ENCODE measurements at regions not wholly inside any gene's neighbourhood (a gene's known extent, or its start where the extent isn't known, plus 50 kb on each side); places are given as distances from the start of the nearest gene placed in this dataset.
A peak's percentile ranks its signal among the peaks of the same experiment; 100 is the strongest.

DNA sequence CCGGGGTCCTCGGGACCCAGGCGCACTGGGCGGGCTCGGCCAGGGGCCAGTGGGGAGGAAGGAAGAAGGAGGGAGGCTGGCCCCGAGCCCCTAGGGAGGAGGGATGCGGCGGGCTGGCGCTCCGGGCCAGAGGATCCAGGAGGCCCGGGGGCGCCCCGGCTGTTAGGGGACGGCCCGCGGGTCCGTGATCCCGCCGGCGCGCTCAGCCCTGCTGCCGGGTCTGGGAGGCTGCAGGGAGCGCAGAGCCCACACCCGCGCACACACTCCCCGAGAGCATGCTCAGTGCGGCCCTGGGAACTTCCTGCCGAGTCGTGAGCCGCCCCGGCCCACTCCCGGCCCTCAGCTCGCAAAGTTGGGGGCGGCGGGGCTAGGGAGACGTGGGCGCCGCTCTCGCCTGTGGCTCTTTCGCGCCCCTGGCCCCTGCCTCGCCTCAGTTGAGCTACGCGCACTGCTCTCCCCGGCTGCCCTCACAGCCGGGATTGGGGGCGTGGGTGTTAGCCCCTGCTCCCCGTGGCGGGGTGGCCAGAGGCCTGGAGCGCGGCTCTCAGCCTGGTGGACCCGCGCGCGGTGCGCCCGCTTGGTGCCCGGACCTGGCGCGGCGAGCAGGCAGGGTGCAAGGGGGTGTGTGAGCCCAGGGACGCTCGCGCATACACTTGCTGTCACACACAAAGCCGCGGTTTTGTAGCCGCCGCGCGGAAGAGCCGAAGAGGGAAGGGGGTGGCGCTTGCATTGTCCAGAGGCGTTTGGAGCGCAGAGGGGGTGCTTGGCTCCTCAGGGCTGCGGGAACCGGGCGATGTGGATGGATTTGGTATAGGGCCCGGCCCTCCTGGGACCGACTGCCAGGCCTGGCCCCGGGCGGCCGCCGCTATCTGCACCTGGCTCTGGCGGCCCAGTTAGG, 132.9 kb upstream of the MGAT5 start:
- Histone ChIP-seq H3K4me1 (ENCODE audit: control insufficient read depth in 1 of 2, insufficient read depth in 2 of 2, low read depth in 1 of 2, low read length in 1 of 2) (peaks cover 0 to 48% of the 10 kb centered on the region in 2 experiments; a peak in 2 of 4 replicates), H4K20me1 (ENCODE audit: insufficient read depth) (0 out of 2 replicates have a peak, but pooled peaks cover 3% of the 10 kb centered on the region), H3F3A (replicated peaks; ENCODE audit: insufficient read depth) (peaks cover 7% of the 10 kb centered on the region), H3K79me2 (ENCODE audit: insufficient read depth) (peaks cover 24% of the 10 kb centered on the region), H2AFZ (ENCODE audit: low read depth) (peak overlapping the region; percentile 79; the same call in 1 of the 2 replicates), H3K9me2 (no peaks in the 10 kb centered on the region), H3K9me3 (no peaks in the 10 kb centered on the region), H3K36me3 (replicated peaks in 1 of 2; ENCODE audit: control insufficient read depth in 1 of 2, insufficient read depth in 2 of 2, low read length in 1 of 2) (no peaks in the 10 kb centered on the region), H3K4me3 (ENCODE audit: low read depth in 2 of 2, low read length in 1 of 2) (peak overlapping the region; percentile 88 to 92), H3K9ac (peak overlapping the region; percentile 80), H3K27ac (ENCODE audit: low read depth in 2 of 2, low read length in 1 of 2) (peak overlapping the region; percentile 64 to 91; a peak in 3 of 4 replicates), H3K27me3 (ENCODE audit: insufficient read depth) (no peaks in the 10 kb centered on the region), H3K4me2 (peak overlapping the region; percentile 94)
- ChIA-PET POLR2A (interaction anchor here (0.8 to 4.2 kb wide), 6 partner anchors 10 to 322 kb away, joined by 3 to 27 read pairs (median 5); no protein-coding TSS in a partner anchor), CTCF (interaction anchor here (0.7 to 9.8 kb wide), 11 partner anchors 122 to 331 kb away, joined by 3 to 175 read pairs (median 3); no protein-coding TSS in a partner anchor)
- TF ChIP-seq USF2 (IDR thresholded peaks at IDR 0.05; ENCODE audit: borderline replicate concordance, low read depth, low read length) (no peak), MXI1 (IDR thresholded peaks at IDR 0.05; ENCODE audit: low read depth, low read length) (peak; percentile 40), EP300 (IDR thresholded peaks at IDR 0.05; ENCODE audit: borderline replicate concordance in 1 of 2, low read depth in 1 of 2, low read length in 1 of 2) (no peak), FOXJ3 (CRISPR knock-in tag; IDR thresholded peaks at IDR 0.05) (0 out of 2 replicates have a peak, but pooled peaks have one; percentile 42), NRF1 (IDR thresholded peaks at IDR 0.05; ENCODE audit: low read depth, low read length) (peak; percentile 72)
- WGBS (ENCODE audit: low lambda C conversion rate) = 3% methylated on average over 10 of the region's 84 CpGs
- peak; percentile 87 for DNase-seq

- H3K4me1 ChIP-seq (ENCODE audit: control insufficient read depth in 1 of 2, insufficient read depth in 2 of 2, low read depth in 1 of 2, low read length in 1 of 2) = peaks cover 0 to 55% of the 10 kb centered on the region in 2 experiments; a peak in 2 of 4 replicates
- H3K9me2 ChIP-seq = no peaks in the 10 kb centered on the region
- no peaks in the 10 kb centered on the region for H3K9me3 ChIP-seq
- DNase-seq = no peak
- ChIA-PET CTCF (interaction anchor here (0.7 to 9.8 kb wide), 9 partner anchors 83 to 328 kb away, joined by 3 to 175 read pairs (median 3); no protein-coding TSS in a partner anchor), POLR2A (interaction anchor here (1.0 to 1.4 kb wide), 2 partner anchors 27 to 216 kb away, joined by 3 to 4 read pairs; no protein-coding TSS in a partner anchor)
- H3F3A ChIP-seq (replicated peaks; ENCODE audit: insufficient read depth) = peaks cover 7% of the 10 kb centered on the region
- no peak overlapping the region for H3K9ac ChIP-seq
- 100% methylated on average over 1 of the region's 3 CpGs for WGBS (ENCODE audit: low lambda C conversion rate)
- TF ChIP-seq RAD21 (IDR thresholded peaks at IDR 0.05; ENCODE audit: low read length) (no peak), GABPA (IDR thresholded peaks at IDR 0.05; ENCODE audit: low read depth) (no peak), SIN3A (IDR thresholded peaks at IDR 0.05; ENCODE audit: borderline replicate concordance, low read depth, low read length) (no peak), TAF1 (IDR thresholded peaks at IDR 0.05; ENCODE audit: borderline replicate concordance, low read depth, low read length) (no peak), NRF1 (IDR thresholded peaks at IDR 0.05; ENCODE audit: low read depth, low read length) (no peak), GATA2 (CRISPR knock-in tag; IDR thresholded peaks at IDR 0.05) (no peak), RCOR1 (IDR thresholded peaks at IDR 0.05; ENCODE audit: low read length) (no peak), RFX5 (IDR thresholded peaks at IDR 0.05; ENCODE audit: low read length) (no peak), FOXM1 (IDR thresholded peaks at IDR 0.05; ENCODE audit: low read depth) (no peak), MXI1 (IDR thresholded peaks at IDR 0.05; ENCODE audit: low read depth, low read length) (no peak), JUND (IDR thresholded peaks at IDR 0.05) (no peak), TEAD4 (IDR thresholded peaks at IDR 0.05; ENCODE audit: borderline replicate concordance, insufficient read depth) (no peak), RXRA (IDR thresholded peaks at IDR 0.05; ENCODE audit: borderline replicate concordance, low read depth) (no peak)
- TF ChIP-seq, protein P1, sequence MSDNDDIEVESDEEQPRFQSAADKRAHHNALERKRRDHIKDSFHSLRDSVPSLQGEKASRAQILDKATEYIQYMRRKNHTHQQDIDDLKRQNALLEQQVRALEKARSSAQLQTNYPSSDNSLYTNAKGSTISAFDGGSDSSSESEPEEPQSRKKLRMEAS (IDR thresholded peaks at IDR 0.05; ENCODE audit: low read depth) = no peak
- no peak overlapping the region for H3K27ac ChIP-seq (ENCODE audit: low read depth in 2 of 2, low read length in 1 of 2)
- H3K79me2 ChIP-seq (ENCODE audit: insufficient read depth) = peaks cover 31% of the 10 kb centered on the region
- H3K4me3 ChIP-seq (ENCODE audit: low read depth in 2 of 2, low read length in 1 of 2) = no peak overlapping the region
- H3K36me3 ChIP-seq (replicated peaks in 1 of 2; ENCODE audit: control insufficient read depth in 1 of 2, insufficient read depth in 2 of 2, low read length in 1 of 2) = no peaks in the 10 kb centered on the region
- H3K27me3 ChIP-seq (ENCODE audit: insufficient read depth) = no peaks in the 10 kb centered on the region
- no peak overlapping the region for H2AFZ ChIP-seq (ENCODE audit: low read depth)
- 0 out of 2 replicates have a peak overlapping the region, but pooled peaks have one; percentile 94 for H3K4me2 ChIP-seq
- H4K20me1 ChIP-seq (ENCODE audit: insufficient read depth) = 0 out of 2 replicates have a peak, but pooled peaks cover 3% of the 10 kb centered on the region
Measured at GRCh38 chr2:134122610-134123009, 131.3 kb upstream of the MGAT5 start.
